Left lung (tissue), 4 donors: ENCODE measurements at regions not wholly inside any gene's neighbourhood (a gene's known extent, or its start where the extent isn't known, plus 50 kb on each side); places are given as distances from the start of the nearest gene placed in this dataset.
A peak's percentile ranks its signal among the peaks of the same experiment; 100 is the strongest.

Experiments
- ATAC-seq: fragments of 200-7000 bp; cut with Tn5 transposase; one replicate; pipeline ENCODE4 v1.9.1; 2020; ENCODE audit warnings: moderate library complexity
- DNase-seq, 4 donors: peaks; one replicate each; pipeline ENCODE4 v3.0.0-alpha.2; 2013 to 2020
- H3K27ac ChIP-seq, 2 donors: fragments of 200-600 bp; sonication (generic) in 1 of 2; one replicate each; pipeline versions ENCODE4 v1.5.0 to v1.8.0; 2020 to 2021
- H3K27me3 ChIP-seq, 2 donors: fragments of 200-600 bp; sonication (generic) in 1 of 2; one replicate each; pipeline versions ENCODE4 v1.5.0 to v1.8.0; 2020 to 2021
- H3K36me3 ChIP-seq, 2 donors: fragments of 200-600 bp; sonication (generic) in 1 of 2; one replicate each; pipeline versions ENCODE4 v1.5.0 to v1.8.0; 2020 to 2021
- H3K4me1 ChIP-seq, 2 donors: fragments of 200-600 bp; one replicate each; pipeline ENCODE4 v1.8.0; 2021
- H3K4me3 ChIP-seq, 2 donors: fragments of 200-600 bp; sonication (generic) in 1 of 2; one replicate each; pipeline versions ENCODE4 v1.5.0 to v1.8.0; 2020 to 2021; ENCODE audit warnings: mild to moderate bottlenecking in 1 of 2
- H3K9me3 ChIP-seq, 2 donors: fragments of 200-600 bp; sonication (generic) in 1 of 2; one replicate each; pipeline versions ENCODE4 v1.5.0 to v1.8.0; 2020 to 2021
- CTCF ChIP-seq, 2 donors: fragments of 200-600 bp; sonication (generic) in 1 of 2; IDR thresholded peaks; one replicate each; pipeline versions ENCODE4 v1.5.0 to v1.8.0; 2021; ENCODE audit warnings: antibody characterized with exemption in 2 of 2
- intact Hi-C, 2 donors: fragments of 100-400 bp; cut with DNase I; formaldehyde crosslinking; loops; one replicate each; pipeline versions ENCODE4 v1.11.2 to v1.14.2; 2022
- donor health status: DM: no; HTN: yes; CAD: no.
- donor health status: DM: no; HTN: no; CAD: no.

DNA sequence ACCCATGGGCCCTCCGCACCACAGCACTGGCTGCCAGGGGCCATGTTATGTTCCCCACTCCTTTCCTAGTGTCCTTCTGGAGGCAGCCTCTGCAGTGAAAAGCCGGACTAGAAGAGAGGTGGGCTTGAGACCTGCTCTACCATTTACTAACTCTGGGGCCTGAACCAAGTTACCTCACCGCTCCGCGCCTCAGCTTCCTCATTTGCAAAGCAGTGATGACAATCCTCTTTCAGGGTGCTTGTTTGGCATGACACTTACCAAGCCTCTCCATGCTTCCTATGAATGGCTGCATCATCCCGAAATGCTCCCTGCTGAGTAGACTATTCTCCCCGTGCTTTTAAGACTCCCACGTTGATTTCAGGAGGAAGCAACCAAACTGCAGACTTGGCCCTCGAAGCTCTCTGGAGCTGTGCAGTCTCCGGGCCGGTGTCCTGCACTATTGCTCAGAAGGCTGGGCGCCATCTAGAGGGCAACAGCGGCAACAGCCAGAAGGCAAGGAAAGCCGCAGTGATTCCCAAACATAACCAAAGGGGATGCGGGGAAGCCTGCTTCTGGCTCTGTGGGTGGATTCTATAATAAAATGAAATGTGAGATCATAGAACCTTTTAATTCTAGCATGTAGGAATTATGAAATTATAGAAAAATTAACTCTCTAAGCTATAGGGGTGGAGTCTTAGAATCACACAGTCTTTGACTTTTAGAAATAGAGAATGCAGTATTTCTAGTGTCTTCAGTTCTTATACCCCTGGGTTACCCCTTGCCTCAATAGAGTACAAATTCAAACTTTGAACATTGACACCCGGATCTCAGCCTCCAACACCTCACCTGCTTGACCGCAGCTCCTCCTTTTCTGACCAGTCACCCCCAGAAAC, 599.8 kb upstream of the BRINP1 start:
- H3K9me3 ChIP-seq = no peaks in the 10 kb centered on the region
- peak; percentile 73 to 84 for TF ChIP-seq CTCF (IDR thresholded peaks at IDR 0.05)
- DNase-seq (peak; percentile 26 to 87 (median 67)), ATAC-seq (peak; percentile 99)
- H3K4me1 ChIP-seq = peaks cover 8 to 11% of the 10 kb centered on the region in 2 donors
- no peak overlapping the region for H3K27ac ChIP-seq
- H3K4me3 ChIP-seq = no peak overlapping the region
- no peaks in the 10 kb centered on the region for H3K27me3 ChIP-seq
- no peaks in the 10 kb centered on the region for H3K36me3 ChIP-seq
- intact Hi-C loops = loop anchor here in 1 of 2 donors (10.0 kb wide), 1 partner anchor 414 kb away; no protein-coding TSS in a partner anchor

DNA sequence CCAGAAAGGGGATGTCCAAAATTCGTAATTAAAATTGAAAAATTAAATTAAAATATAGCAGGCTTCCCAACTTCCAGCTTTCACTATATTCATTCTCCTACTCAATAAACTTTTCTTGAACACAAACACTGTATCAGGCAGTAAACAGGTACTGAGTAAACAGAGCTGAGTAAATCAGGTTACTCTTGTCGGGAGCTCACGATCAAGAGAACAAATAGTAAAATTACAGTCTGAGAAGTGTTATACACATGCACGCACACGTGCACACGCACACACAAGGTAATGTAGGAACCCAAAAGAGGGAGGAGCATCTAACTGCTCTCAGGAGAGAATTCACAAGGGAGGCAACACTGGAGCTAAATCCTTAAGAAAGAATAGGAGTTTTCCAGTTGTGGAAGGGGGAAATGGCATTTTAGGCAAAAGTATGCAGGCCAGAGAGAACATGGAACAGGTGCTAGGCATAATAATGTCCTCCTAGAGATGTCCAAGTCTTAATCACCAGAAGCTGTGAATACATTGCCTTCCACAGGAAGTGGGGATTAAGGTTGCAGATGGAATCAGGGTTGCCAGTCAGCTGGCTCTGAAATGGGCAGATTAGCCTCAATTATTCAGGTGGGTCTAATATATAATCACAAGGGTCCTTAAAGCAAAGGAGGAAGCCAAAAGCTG, 598.8 kb upstream of the BRINP1 start:
- Histone ChIP-seq H3K27me3 (no peaks in the 10 kb centered on the region), H3K27ac (no peak overlapping the region), H3K9me3 (no peaks in the 10 kb centered on the region), H3K36me3 (no peaks in the 10 kb centered on the region), H3K4me3 (no peak overlapping the region), H3K4me1 (peaks cover 14 to 17% of the 10 kb centered on the region in 2 donors)
- ATAC-seq = peak; percentile 8
- intact Hi-C loops = loop anchor here in 1 of 2 donors (10.0 kb wide), 1 partner anchor 413 kb away; no protein-coding TSS in a partner anchor
- TF ChIP-seq CTCF (IDR thresholded peaks at IDR 0.05) = no peak
- no peak for DNase-seq

DNA sequence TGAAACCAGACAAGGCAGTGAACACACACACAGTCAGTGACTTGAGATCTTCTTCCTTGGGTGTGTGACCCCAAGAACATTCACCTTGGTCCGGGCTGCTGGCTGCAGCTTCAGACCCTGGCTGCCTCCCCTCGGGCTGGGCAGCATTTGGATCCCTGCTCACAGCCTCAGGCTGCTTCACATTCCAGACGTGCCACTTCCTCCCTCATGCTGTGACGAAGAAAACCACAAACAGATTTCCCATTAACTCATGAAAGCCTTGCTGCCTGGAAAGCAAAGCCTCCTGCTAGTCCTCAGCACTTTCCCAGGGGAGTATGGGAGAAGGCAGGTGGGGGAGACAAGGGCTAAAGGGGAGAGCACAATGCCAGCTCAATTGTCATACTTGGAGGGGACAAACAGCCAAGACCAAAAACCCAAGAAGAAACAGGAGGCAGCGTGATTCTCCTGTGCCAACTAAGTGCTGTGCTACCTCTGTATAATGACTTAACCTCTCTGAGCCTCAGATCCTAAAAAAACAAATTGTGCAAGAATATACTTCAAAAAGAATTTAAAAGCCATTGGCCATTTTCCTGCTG, 594.6 kb upstream of the BRINP1 start:
- Histone ChIP-seq H3K27me3 (no peaks in the 10 kb centered on the region), H3K4me1 (peaks cover 13 to 16% of the 10 kb centered on the region in 2 donors), H3K9me3 (no peaks in the 10 kb centered on the region), H3K27ac (no peak overlapping the region), H3K36me3 (no peaks in the 10 kb centered on the region), H3K4me3 (no peak overlapping the region)
- TF ChIP-seq CTCF (IDR thresholded peaks at IDR 0.05) = no peak
- DNase-seq (peak in 3 of 4 donors; percentile 15 to 37 (median 34)), ATAC-seq (peak; percentile 90)
- intact Hi-C loops = loop anchor here in 1 of 2 donors (10.0 kb wide), 1 partner anchor 409 kb away; no protein-coding TSS in a partner anchor

GRCh38 chr9:119963258-119963797, 594.1 kb upstream of the BRINP1 start:
- DNase-seq = peak in 1 of 4 donors; percentile 32
- Histone ChIP-seq H3K36me3 (no peaks in the 10 kb centered on the region), H3K4me3 (no peak overlapping the region), H3K9me3 (no peaks in the 10 kb centered on the region), H3K27ac (no peak overlapping the region), H3K4me1 (peaks cover 10 to 12% of the 10 kb centered on the region in 2 donors), H3K27me3 (no peaks in the 10 kb centered on the region)
- TF ChIP-seq CTCF (IDR thresholded peaks at IDR 0.05) = no peak
- intact Hi-C loops = loop anchor here in 1 of 2 donors (10.0 kb wide), 1 partner anchor 409 kb away; no protein-coding TSS in a partner anchor
- peak; percentile 65 for ATAC-seq
